DMS114 treated with DMSO at 0.1 percent for 48 hours (cell line): ENCODE measurements at regions not wholly inside any gene's neighbourhood (a gene's known extent, or its start where the extent isn't known, plus 50 kb on each side); places are given as distances from the start of the nearest gene placed in this dataset.
"Not testable (repeated sequence)": the region's sequence is repeated elsewhere in the genome, so short reads cannot be mapped to it uniquely, and the experiment has no call there.

Experiments used
- DNase-seq: peaks from one replicate; lab custom pipeline; 2025; ENCODE audit not compliant: unreplicated experiment; lab: John Stamatoyannopoulos, UW

DNA sequence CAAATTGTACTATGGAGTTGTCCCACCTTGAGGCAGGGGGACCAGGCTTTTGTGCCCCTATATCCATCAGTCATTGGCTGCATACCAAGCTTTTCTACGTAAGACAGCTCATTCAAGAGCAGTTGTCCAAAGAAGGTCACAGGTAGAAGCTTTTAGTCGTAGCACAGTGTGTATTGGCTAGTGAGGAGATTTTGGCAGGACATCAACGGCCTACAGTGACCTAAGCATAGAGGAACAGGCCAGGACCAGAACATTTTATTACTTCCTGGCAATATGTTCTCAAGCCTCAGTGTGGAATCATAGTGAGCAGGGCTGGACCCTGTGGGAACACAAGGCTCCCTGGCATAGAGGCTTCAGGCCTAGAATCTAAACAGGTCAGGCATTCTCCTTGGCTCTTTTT, 105.4 kb upstream of the ANKRD28 start:
- DNase-seq = no peak

DNA sequence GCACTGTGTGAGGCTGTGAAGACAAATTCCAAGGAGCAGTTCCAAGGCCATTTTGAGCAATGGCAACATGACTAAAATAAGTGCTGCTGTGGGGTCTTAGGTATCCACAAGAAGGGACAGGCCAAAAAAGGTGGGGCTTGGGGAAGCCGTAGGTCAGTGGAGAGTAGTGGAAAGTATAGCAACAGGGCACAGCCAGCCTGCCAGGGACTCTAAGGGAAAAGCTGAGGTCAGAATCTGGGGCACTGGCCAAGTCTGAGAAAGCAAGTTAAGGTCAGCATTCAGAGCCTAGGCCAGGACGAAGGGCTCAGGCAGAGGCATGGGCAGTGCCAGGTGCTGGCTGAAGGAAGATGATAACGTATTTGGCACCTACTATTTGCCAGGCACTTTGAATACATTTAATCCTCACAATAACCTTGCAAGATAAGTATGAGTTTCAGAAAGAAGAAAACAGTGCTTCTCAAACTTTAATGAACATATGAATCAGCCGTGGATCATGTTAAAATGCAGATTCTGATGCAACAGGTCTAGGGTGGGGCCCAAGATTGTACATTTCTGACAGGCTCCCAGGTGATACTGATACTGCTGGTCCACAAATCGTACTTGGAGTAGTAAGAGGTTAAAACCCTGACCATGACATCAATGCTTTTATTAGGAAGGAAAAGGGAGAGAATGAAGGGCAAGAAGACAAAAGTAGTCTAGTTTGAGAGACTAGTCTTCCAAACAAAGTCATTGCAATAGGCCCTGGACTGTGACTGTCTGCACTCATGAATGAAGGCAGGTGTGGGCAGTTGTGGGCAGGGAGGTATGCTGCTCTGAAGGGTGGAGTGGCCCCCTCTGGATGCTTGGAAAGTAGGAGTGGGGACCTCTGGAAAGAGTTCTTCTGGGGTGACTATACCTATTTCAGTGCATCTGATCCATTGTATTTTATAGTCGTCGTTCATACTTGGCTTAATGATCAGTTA, 106.3 kb upstream of the ANKRD28 start:
- DNase-seq = no peak

- DNase-seq = no peak
These were observed 107.3 kb upstream of the ANKRD28 start for GRCh38 chr3:15905041-15905440.

GRCh38 chr3:15907403-15907802, 109.6 kb upstream of the ANKRD28 start:
- not testable (repeated sequence) for DNase-seq

DNA sequence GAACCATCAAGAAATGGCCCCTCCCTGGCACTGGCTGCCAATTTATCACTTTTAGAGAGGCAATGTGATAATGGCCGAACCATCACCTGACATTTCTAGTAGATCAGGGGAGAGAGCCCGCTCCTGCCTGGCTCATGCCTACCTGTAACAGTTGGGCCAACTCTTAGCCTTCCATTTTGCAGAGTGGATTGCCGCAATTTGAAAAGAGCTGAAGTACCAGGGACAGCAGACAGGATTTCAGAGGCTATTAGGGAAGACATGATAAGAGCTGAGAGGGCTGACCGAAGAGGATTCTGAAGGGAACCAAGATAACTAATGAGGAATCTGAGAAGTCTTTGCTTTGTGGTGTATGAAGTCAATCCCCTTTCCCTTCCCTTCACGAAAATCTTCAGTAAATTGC, 121.2 kb upstream of the ANKRD28 start:
- DNase-seq = no peak

DNA sequence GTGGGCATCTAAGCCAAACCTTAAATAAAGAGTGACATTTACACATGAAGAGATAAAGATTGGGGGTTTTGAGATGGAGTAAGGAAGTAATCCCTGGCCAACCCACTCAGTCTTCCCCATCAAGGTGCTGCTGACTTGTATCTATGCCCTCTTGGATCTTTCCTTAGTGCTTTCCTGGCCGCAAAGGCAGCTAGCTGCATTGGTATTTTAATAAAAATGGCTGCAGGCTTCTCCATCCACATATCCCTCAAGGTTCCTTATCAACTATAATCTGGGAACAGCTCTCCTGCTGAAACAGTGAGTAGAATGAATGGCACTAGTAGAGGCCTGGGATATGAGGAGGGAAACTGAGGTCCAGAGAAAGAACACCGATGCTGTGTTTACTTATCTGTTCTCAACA, 122.2 kb upstream of the ANKRD28 start:
- DNase-seq = no peak

DNA sequence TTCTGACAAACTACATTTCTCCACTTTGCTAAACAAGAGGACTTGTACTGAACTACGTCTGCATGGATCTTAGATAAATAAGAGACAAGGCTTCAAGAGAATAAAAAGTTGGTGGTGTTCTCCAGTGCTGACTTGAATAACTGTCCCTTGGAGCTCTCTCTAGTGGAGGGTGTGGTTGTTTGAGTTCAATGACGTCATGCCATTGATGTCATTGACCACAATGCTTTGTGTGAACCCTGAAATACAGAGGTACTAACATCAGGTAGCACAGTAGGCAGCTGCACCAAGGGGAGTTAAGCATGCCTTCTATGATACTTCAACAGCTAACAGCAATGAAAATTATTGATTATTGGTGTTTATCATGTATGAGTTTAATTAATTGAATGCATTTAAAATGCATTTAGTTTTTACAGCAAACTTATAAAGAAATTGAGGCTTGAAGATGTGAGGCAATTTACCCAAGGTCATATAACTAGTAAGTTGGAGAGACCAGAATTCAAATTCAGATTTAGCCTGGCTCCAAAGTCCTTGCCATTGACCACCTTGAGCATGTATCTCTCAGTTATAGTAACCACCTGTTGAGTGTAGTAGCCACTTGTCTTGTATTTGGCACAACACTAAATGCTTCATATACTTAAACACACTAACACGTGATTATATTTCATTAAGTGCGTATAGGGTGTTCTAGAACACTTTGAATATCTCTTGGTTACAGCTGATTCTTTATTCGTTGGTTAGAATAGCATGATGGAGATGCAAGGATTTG, 126.0 kb upstream of the ANKRD28 start:
- no peak for DNase-seq

GRCh38 chr3:15924914-15925313, 127.1 kb upstream of the ANKRD28 start:
- DNase-seq = no peak

- no peak for DNase-seq
These were observed 129.1 kb upstream of the ANKRD28 start for GRCh38 chr3:15926871-15927270.

DNA sequence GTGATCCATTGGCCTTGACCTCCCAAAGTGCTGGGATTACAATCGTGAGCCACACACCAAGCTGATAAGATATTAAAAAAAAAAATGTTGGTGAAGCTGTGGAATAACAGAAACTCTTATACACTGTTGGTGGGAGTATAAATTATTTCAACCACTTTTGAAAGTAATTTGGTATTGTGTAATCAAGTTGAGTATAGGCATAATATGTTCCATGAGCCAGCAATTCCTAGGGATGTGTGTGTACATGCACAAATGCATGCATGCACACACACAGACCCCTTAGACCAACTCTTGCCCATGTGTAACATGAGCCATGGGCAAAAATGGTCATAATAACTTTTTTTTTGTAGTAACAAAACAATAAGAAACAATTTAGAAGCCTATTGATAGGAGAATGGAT, 130.2 kb upstream of the ANKRD28 start:
- DNase-seq = no peak

DNA sequence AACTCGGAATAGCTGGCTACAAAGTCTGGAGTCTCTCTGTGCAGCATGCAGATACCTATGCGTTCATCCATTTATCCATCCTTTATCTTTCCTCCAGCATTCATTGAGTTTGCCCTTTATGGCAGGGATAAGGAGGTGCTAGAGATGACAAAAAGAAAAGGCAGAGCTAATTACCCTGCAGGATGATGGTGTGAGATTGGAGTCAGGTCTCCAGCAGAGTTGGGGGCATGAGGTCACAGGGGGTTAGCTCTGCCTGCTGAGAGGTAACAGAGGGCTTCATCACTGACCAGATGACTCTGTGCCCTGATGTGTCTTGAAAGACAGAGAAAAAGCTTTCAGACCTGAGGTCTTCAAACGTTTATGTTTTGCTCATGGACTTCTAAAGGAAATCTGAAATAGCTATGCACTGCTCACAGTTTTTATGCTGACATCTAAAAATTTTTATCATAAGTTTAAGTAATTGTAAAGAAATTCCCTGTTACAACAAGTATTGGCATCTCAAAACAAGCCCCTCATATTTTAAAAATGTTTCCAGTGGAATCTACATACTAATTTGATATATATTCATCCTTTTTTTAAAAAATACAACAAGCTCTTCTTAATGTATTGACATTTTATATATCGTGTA, 132.3 kb upstream of the ANKRD28 start:
- DNase-seq = no peak

DNA sequence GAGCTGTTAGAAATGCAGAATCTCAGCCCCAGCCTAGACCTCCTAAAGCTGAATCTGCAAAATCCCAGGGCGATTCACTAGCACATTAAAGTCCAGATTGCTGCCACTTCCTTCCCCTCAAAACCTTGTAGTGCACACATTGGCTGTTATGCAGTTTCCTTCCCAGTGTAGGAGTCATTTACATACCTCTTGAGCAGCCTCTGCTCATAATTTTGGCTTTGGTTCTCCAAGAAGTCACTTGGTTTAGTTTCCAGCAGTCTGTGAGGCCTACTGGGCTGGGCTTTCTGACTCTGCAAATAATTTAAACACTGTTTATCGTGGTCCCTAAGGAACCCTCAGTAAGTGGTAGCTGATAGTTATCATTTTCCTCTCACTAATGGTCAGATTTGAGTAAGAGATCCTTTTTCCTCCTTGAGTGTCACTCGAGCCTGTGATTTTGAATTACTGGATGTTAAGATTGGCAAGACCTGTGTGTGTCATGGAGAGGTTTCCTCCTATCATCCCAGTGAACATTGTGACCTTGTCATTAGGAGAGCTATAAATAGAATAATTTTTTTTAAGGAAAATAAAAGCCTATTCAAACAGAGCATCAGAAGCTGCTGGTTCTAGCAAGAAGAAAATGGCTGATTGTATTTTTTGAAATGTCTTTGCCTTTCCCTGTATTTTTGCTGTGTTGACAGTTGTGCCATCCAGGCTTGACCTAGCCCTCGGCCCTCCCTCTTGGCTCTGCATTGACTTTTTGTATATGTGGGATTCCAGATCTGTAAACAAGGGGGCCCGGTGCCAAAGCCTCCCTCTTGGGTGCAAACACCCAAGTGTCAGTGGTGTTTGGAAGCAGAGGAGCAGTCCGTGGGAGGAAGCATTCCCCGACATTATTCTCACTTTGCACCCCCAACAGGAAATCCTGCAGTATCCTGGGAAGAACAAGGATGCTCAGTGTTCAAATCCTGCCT, 134.8 kb upstream of the ANKRD28 start:
- DNase-seq = no peak

DNA sequence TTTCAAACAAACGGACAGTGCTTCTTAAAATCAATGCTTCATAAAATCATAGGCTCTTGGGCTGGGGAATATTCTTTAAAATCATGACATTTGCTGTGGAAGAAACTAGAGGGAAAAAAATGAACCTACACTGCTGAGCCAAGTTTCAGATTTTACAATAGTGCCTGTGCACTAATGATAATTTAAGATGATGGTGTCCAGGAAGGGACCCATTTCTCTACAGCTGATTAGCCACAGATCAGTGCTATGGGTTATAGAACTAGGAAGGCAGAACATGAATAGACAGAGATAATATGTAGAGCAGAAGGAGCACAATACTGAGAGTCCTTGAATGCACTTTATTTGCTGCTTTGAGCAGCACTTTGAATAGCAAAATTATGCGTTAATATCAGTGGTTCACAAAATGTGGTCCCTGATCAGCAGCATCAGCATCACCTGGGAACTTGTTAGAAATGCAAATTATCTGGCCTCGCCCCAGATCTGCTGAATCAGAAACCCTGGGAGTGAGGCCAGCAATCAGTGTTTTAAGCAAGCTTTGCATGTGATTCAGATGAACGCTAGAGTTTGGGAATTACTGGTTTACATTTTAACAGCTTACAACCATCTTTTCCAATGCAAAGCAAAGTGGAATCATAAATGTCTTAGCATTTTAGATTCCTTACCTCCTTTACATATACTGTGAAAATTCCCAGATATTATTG, 135.8 kb upstream of the ANKRD28 start:
- DNase-seq = no peak

GRCh38 chr3:15934389-15935195, 136.8 kb upstream of the ANKRD28 start:
- no peak for DNase-seq

- no peak for DNase-seq
These were observed 138.5 kb upstream of the ANKRD28 start for GRCh38 chr3:15936312-15936711.

GRCh38 chr3:15940641-15941040, 142.9 kb upstream of the ANKRD28 start:
- DNase-seq = no peak

DNA sequence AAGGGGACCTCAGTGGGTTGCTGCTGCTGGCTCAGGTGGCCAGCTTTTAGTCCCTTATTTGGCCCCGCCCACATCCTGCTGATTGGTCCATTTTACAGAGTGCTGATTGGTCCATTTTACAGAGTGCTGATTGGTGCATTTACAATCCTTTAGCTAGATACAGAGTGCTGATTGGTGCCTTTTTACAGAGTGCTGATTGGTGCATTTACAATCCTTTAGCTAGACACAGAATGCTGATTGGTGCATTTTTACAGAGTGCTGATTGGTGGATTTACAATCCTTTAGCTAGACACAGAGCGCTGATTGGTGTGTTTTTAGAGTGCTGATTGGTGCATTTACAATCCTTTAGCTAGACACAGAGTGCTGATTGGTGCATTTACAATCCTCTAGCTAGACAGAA, 143.7 kb upstream of the ANKRD28 start:
- DNase-seq = not testable (repeated sequence)

DNA sequence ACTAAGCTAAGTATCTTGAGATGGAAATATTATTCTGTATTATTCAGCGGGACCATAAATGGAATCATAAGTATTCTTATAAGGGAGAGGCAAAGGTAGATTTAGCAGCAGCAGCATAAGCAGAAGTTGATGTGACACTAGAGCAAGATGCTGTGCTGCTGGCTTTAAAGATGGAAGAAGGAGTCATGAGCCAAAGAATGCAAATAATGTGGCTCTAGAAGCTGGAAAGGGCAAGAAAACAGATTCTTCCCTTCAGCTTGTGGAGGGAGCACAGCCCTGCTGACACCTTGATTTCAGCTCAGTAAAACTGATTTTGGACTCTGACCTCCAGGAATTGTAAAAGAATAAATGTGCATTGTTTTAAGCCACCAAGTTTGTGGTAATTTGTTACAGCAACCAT, 144.2 kb upstream of the ANKRD28 start:
- no peak for DNase-seq

DNA sequence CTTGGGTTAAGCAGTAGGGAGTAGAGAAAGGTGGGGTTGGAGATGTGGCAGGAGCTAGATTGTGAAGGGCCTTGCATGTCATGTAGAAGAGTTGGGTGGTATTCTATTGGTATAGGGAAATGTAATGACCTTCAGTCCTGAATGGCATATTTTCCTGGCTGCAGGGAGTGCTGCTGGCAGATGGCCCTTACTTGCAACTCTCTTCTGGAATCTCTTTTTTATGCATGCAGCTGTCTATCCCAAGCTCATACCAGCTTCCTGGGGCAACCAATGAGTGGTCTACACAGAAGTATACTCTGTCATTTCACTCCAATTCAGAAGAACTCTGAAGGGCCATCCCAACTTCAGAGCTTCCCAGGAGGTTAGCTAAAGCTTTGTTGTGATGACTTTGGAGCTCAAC, 144.7 kb upstream of the ANKRD28 start:
- no peak for DNase-seq
